Stimulated activated effector memory CD8-positive, alpha-beta T cell treated with anti-CD3 and anti-CD28 coated beads, Interleukin-12 subunit alpha, Interleukin-12 subunit beta, amount 100 ng/mL, for 72 hours (primary cell): ENCODE measurements at regions not wholly inside any gene's neighbourhood (a gene's known extent, or its start where the extent isn't known, plus 50 kb on each side); places are given as distances from the start of the nearest gene placed in this dataset.

ENCODE experiments used
- ATAC-seq: fragments of 150-1000 bp; cut with Tn5 transposase; 2 replicates; pipeline ENCODE4 v1.10.0; 2021
- DNase-seq, 2 donors: peaks; one replicate each; pipeline ENCODE4 v3.0.0; 2021 to 2022; ENCODE audit warnings: low spot score in 2 of 2
- H3K27ac Mint-ChIP-seq: one replicate; pipeline ENCODE4 v1.8.0; 2022; ENCODE audit warnings: mild to moderate bottlenecking, mixed read lengths
- H3K36me3 Mint-ChIP-seq: one replicate; pipeline ENCODE4 v1.8.0; 2022; ENCODE audit warnings: mild to moderate bottlenecking, mixed read lengths
- H3K4me1 Mint-ChIP-seq: one replicate; pipeline ENCODE4 v1.8.0; 2022; ENCODE audit warnings: mixed read lengths
- H3K4me3 Mint-ChIP-seq: one replicate; pipeline ENCODE4 v1.8.0; 2022; ENCODE audit warnings: mild to moderate bottlenecking, mixed read lengths
- H3K9me3 Mint-ChIP-seq: one replicate; pipeline ENCODE4 v1.8.0; 2022; ENCODE audit warnings: mixed read lengths

GRCh38 chr18:57915248-57915647, 112.1 kb upstream of the ATP8B1 start:
- Mint-ChIP-seq H3K27ac (no peak overlapping the region), H3K36me3 (no peaks in the 10 kb centered on the region), H3K4me3 (no peak overlapping the region), H3K4me1 (peaks cover 9% of the 10 kb centered on the region), H3K9me3 (no peaks in the 10 kb centered on the region)
- DNase-seq (no peak), ATAC-seq (no peak)

- Mint-ChIP-seq H3K27ac (no peak overlapping the region), H3K4me3 (no peak overlapping the region), H3K36me3 (no peaks in the 10 kb centered on the region), H3K4me1 (peaks cover 9% of the 10 kb centered on the region), H3K9me3 (no peaks in the 10 kb centered on the region)
- no peak for DNase-seq
- ATAC-seq, result no peak
Measured at GRCh38 chr18:57913686-57914085, 110.6 kb upstream of the ATP8B1 start.

- Mint-ChIP-seq H3K4me3 (no peak overlapping the region), H3K27ac (no peak overlapping the region), H3K9me3 (no peaks in the 10 kb centered on the region), H3K4me1 (peaks cover 3% of the 10 kb centered on the region), H3K36me3 (no peaks in the 10 kb centered on the region)
- DNase-seq, result no peak
- peak; percentile 45 for ATAC-seq
Measured at GRCh38 chr18:57910817-57911216, 107.7 kb upstream of the ATP8B1 start.

GRCh38 chr18:57910134-57910533, 107.0 kb upstream of the ATP8B1 start:
- H3K27ac Mint-ChIP-seq, result no peak overlapping the region

DNA sequence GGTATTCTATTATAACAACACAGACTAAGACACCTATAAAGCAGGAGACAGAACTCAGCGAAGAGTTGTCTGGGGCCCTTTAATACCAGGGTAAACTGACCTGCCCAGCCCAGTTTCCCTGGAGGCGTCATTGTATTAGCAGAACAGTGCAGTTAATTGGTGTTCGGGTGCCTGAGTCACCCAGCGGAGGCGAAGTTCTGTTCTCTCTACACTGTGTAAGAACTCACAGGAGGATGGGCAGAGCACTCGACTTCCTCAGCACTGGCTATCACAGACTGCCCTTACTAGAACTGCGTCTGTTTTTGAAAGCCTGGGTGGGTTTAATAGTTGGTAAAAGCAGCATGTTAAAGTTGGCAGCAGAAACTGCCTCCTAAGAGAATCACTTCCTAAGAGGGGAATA, 106.5 kb upstream of the ATP8B1 start:
- Mint-ChIP-seq H3K4me3 (no peak overlapping the region), H3K27ac (no peak overlapping the region), H3K4me1 (no peaks in the 10 kb centered on the region), H3K36me3 (no peaks in the 10 kb centered on the region), H3K9me3 (no peaks in the 10 kb centered on the region)
- ATAC-seq (no peak), DNase-seq (no peak)

More at GRCh38 chr18:57910134-57910533, 107.0 kb upstream of the ATP8B1 start:
- Mint-ChIP-seq H3K4me1 (no peaks in the 10 kb centered on the region), H3K4me3 (no peak overlapping the region), H3K36me3 (no peaks in the 10 kb centered on the region), H3K9me3 (no peaks in the 10 kb centered on the region)
- ATAC-seq (no peak), DNase-seq (no peak)

DNA sequence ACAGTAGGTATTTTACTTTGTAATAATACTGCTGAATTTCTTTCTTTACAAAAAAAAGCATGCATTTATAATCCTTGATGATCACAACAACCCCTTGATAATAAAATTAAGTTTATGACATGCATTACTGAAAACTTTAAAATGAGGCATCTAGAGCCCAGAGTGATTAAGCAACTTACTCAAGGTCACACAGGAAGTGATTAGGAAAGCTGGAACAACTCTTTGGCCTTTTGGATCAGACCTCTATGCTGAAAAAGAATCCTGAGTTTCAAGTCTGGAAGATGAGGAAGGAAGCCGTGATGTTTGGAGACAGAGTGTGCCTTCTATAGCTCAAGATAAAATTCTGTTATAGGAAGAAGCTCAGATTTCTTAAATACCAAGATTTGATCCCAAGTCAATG, 105.0 kb upstream of the ATP8B1 start:
- no peak for ATAC-seq
- Mint-ChIP-seq H3K36me3 (no peaks in the 10 kb centered on the region), H3K4me3 (no peak overlapping the region), H3K4me1 (no peaks in the 10 kb centered on the region), H3K27ac (no peak overlapping the region), H3K9me3 (no peaks in the 10 kb centered on the region)
- no peak for DNase-seq

GRCh38 chr18:57907550-57907949, 104.4 kb upstream of the ATP8B1 start:
- DNase-seq (no peak), ATAC-seq (no peak)
- Mint-ChIP-seq H3K9me3 (no peaks in the 10 kb centered on the region), H3K27ac (no peak overlapping the region), H3K4me3 (no peak overlapping the region), H3K36me3 (no peaks in the 10 kb centered on the region), H3K4me1 (no peaks in the 10 kb centered on the region)

- no peak overlapping the region for H3K27ac Mint-ChIP-seq
- no peak overlapping the region for H3K4me3 Mint-ChIP-seq
- DNase-seq, result no peak
- ATAC-seq, result no peak
- H3K4me1 Mint-ChIP-seq, result no peaks in the 10 kb centered on the region
- no peaks in the 10 kb centered on the region for H3K36me3 Mint-ChIP-seq
- no peaks in the 10 kb centered on the region for H3K9me3 Mint-ChIP-seq
Measured at GRCh38 chr18:57906852-57907251, 103.7 kb upstream of the ATP8B1 start.

DNA sequence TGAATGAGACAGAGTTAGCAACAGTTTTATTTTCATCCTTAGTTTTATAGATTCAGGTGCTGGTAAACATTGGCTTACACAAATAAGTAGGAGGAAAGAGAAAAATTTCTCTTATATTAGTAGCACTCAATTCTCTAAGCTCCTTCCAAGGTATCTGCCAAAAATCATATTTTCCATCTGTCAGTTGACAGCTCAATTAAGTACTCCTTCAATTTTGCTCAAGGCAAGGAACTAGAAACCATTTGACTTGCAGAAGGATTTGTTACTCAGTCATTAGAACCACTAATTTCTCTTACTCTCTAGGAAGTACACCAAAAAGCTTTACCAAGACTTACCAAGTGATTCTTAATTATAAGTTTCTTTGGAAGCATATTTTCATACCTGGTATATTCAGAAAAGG, 101.4 kb upstream of the ATP8B1 start:
- Mint-ChIP-seq H3K9me3 (no peaks in the 10 kb centered on the region), H3K4me1 (no peaks in the 10 kb centered on the region), H3K27ac (no peak overlapping the region), H3K36me3 (no peaks in the 10 kb centered on the region), H3K4me3 (no peak overlapping the region)
- ATAC-seq (no peak), DNase-seq (no peak)

GRCh38 chr18:57902721-57903120, 99.6 kb upstream of the ATP8B1 start:
- no peak overlapping the region for H3K4me3 Mint-ChIP-seq
- no peaks in the 10 kb centered on the region for H3K36me3 Mint-ChIP-seq
- no peaks in the 10 kb centered on the region for H3K9me3 Mint-ChIP-seq
- ATAC-seq, result no peak
- no peak overlapping the region for H3K27ac Mint-ChIP-seq
- no peak for DNase-seq
- no peaks in the 10 kb centered on the region for H3K4me1 Mint-ChIP-seq

DNA sequence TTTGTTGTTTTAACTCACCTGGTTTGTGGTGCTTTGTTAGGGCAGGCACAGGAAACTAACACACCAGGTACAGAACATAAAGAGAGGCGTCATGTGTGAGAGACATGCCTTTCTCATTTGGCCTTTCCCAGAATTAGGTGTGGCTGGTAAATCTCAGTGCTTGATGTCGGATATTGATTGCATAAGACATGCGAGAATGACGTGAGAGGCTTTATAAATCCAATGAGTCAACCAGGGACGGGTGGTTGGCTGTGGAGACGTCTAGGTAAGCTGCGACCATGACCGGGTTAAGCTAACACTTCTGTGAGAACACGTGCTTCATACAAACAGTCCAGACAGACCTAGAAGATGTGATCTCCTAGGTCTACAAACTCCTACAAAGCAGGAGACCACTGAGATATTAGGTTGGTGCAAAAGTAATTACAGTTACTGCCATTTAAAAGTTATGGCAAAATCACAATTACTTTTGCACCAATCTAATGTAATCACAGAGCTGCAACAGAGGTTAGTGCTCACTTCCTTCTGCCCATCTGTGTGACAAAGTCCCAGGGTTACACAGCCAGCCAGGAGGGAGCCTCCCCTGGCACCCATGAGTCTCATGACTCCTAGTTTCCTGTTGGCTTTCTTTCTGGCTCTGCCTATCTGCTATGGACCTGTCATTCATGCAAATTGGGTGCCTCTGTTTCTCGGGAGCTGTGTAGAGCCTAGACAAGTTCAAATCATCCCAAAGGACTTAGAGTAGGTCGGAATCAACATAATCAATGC, 98.9 kb upstream of the ATP8B1 start:
- Mint-ChIP-seq H3K36me3 (no peaks in the 10 kb centered on the region), H3K4me1 (no peaks in the 10 kb centered on the region), H3K9me3 (no peaks in the 10 kb centered on the region), H3K4me3 (no peak overlapping the region), H3K27ac (no peak overlapping the region)
- ATAC-seq (no peak), DNase-seq (no peak)

DNA sequence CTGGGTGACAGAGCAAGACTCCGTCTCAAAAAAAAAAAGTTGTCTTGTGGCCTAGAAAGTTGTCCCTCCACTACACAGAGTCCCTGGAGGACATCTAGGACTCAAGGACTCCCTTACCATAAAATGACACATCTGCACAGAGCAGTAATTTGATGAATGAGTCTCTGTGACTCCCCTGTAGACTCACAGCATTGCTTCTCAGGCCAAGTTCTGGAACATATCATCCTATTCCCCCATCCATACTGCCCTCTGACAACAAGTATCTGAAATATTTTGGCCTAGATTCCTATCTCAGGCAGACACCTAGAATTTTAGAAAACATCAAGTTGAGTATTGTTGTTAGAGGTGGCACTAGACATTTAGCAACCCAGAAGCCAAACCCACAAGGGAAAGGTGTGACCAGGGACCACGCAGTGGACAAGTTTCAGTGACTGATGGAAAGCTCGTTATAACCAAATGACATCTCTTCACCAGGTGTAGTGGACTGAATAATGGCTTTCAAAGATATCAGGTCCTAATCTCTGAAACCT, 97.9 kb upstream of the ATP8B1 start:
- Mint-ChIP-seq H3K36me3 (no peaks in the 10 kb centered on the region), H3K9me3 (no peaks in the 10 kb centered on the region), H3K4me3 (no peak overlapping the region), H3K4me1 (no peaks in the 10 kb centered on the region), H3K27ac (no peak overlapping the region)
- ATAC-seq (no peak), DNase-seq (no peak)

- no peak overlapping the region for H3K4me3 Mint-ChIP-seq
- no peaks in the 10 kb centered on the region for H3K9me3 Mint-ChIP-seq
- no peaks in the 10 kb centered on the region for H3K36me3 Mint-ChIP-seq
- H3K4me1 Mint-ChIP-seq, result no peaks in the 10 kb centered on the region
- no peak overlapping the region for H3K27ac Mint-ChIP-seq
- ATAC-seq, result no peak
- DNase-seq, result no peak
Measured at GRCh38 chr18:57898506-57899124, 95.5 kb upstream of the ATP8B1 start.

DNA sequence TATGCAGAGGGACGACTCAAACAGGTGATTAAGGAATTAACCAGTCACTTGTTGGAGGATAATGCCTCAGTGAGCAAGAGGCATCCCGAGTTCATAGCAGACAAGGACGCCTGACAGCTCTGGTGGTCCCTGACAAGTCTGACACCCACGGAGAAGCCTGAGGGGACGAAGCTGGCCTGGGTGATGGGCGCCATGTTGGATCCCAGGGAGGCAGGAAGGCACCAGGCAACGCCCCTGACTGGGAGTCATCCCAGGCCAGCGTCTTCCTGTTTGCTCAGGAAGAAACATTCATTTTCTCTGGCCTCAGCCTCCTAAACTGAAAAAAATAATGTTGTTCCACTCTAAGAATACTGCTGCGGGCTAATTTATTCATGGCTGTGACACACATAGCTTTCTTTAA, 92.1 kb upstream of the ATP8B1 start:
- ATAC-seq (no peak), DNase-seq (no peak)
- Mint-ChIP-seq H3K4me3 (no peak overlapping the region), H3K36me3 (no peaks in the 10 kb centered on the region), H3K9me3 (no peaks in the 10 kb centered on the region), H3K27ac (no peak overlapping the region), H3K4me1 (peaks cover 5% of the 10 kb centered on the region)

- no peak overlapping the region for H3K27ac Mint-ChIP-seq
- ATAC-seq (no peak), DNase-seq (no peak)
- H3K4me3 Mint-ChIP-seq, result no peak overlapping the region
- H3K4me1 Mint-ChIP-seq, result peaks cover 5% of the 10 kb centered on the region
- no peaks in the 10 kb centered on the region for H3K36me3 Mint-ChIP-seq
- no peaks in the 10 kb centered on the region for H3K9me3 Mint-ChIP-seq
Measured at GRCh38 chr18:57891707-57892391, 88.7 kb upstream of the ATP8B1 start.

GRCh38 chr18:57890266-57890665, 87.2 kb upstream of the ATP8B1 start:
- H3K27ac Mint-ChIP-seq, result no peak overlapping the region
- no peak for DNase-seq
- no peaks in the 10 kb centered on the region for H3K9me3 Mint-ChIP-seq
- no peaks in the 10 kb centered on the region for H3K36me3 Mint-ChIP-seq
- H3K4me1 Mint-ChIP-seq, result peaks cover 5% of the 10 kb centered on the region
- no peak overlapping the region for H3K4me3 Mint-ChIP-seq
- ATAC-seq, result no peak
